ENCODE measurements at regions not wholly inside any gene's neighbourhood (a gene's known extent, or its start where the extent isn't known, plus 50 kb on each side); places are given as distances from the start of the nearest gene placed in this dataset.

- in situ Hi-C loops (cut with MboI; ENCODE audit: low sequenced_read_pairs) = no loop called here
Measured at GRCh38 chr14:53493860-53494259, 340.7 kb upstream of the DDHD1 start.

GRCh38 chr14:53493320-53493719 is 340.2 kb upstream of the DDHD1 start:
- in situ Hi-C loops (cut with MboI; ENCODE audit: low sequenced_read_pairs) = no loop called here

- in situ Hi-C loops (cut with MboI; ENCODE audit: low sequenced_read_pairs) = no loop called here
Measured at GRCh38 chr14:53491884-53492277, 338.8 kb upstream of the DDHD1 start.

GRCh38 chr14:53491256-53491883 is 338.2 kb upstream of the DDHD1 start:
- in situ Hi-C loops (cut with MboI; ENCODE audit: low sequenced_read_pairs) = no loop called here

GRCh38 chr14:53478174-53478573 is 325.1 kb upstream of the DDHD1 start:
- in situ Hi-C loops (cut with MboI; ENCODE audit: low sequenced_read_pairs) = no loop called here

- in situ Hi-C loops (cut with MboI; ENCODE audit: low sequenced_read_pairs) = no loop called here
Measured at GRCh38 chr14:53473480-53473879, 320.4 kb upstream of the DDHD1 start.

- in situ Hi-C loops (cut with MboI; ENCODE audit: low sequenced_read_pairs) = no loop called here
Measured at GRCh38 chr14:53472306-53472705, 319.2 kb upstream of the DDHD1 start.

- in situ Hi-C loops (cut with MboI; ENCODE audit: low sequenced_read_pairs) = no loop called here
Measured at GRCh38 chr14:53470351-53471043, 317.4 kb upstream of the DDHD1 start.

GRCh38 chr14:53468876-53469275 is 315.8 kb upstream of the DDHD1 start:
- in situ Hi-C loops (cut with MboI; ENCODE audit: low sequenced_read_pairs) = no loop called here

GRCh38 chr14:53464376-53464775 is 311.3 kb upstream of the DDHD1 start:
- in situ Hi-C loops (cut with MboI; ENCODE audit: low sequenced_read_pairs) = no loop called here

- in situ Hi-C loops (cut with MboI; ENCODE audit: low sequenced_read_pairs) = no loop called here
Measured at GRCh38 chr14:53462931-53463778, 310.0 kb upstream of the DDHD1 start.

- in situ Hi-C loops (cut with MboI; ENCODE audit: low sequenced_read_pairs) = no loop called here
Measured at GRCh38 chr14:53461858-53462257, 308.7 kb upstream of the DDHD1 start.

- in situ Hi-C loops (cut with MboI; ENCODE audit: low sequenced_read_pairs) = no loop called here
Measured at GRCh38 chr14:53460544-53460943, 307.4 kb upstream of the DDHD1 start.

GRCh38 chr14:53458368-53458814 is 305.3 kb upstream of the DDHD1 start:
- in situ Hi-C loops (cut with MboI; ENCODE audit: low sequenced_read_pairs) = no loop called here

- in situ Hi-C loops (cut with MboI; ENCODE audit: low sequenced_read_pairs) = no loop called here
Measured at GRCh38 chr14:53456931-53457330, 303.8 kb upstream of the DDHD1 start.

GRCh38 chr14:53452005-53452673 is 299.0 kb upstream of the DDHD1 start:
- in situ Hi-C loops (cut with MboI; ENCODE audit: low sequenced_read_pairs) = no loop called here

- in situ Hi-C loops (cut with MboI; ENCODE audit: low sequenced_read_pairs) = no loop called here
Measured at GRCh38 chr14:53450871-53451270, 297.7 kb upstream of the DDHD1 start.

GRCh38 chr14:53448682-53449081 is 295.6 kb upstream of the DDHD1 start:
- in situ Hi-C loops (cut with MboI; ENCODE audit: low sequenced_read_pairs) = no loop called here

GRCh38 chr14:53444677-53445312 is 291.7 kb upstream of the DDHD1 start:
- in situ Hi-C loops (cut with MboI; ENCODE audit: low sequenced_read_pairs) = no loop called here

GRCh38 chr14:53441789-53442188 is 288.7 kb upstream of the DDHD1 start:
- in situ Hi-C loops (cut with MboI; ENCODE audit: low sequenced_read_pairs) = no loop called here

GRCh38 chr14:53437858-53438257 is 284.7 kb upstream of the DDHD1 start:
- in situ Hi-C loops (cut with MboI; ENCODE audit: low sequenced_read_pairs) = no loop called here

Measured in HL-60/S4 treated with phorbol 12-myristate 13-acetate at 8.2 ng/mL for 4 days and 3 days (cell line).